Thoracic aorta (tissue), 2 donors: ENCODE measurements at regions not wholly inside any gene's neighbourhood (a gene's known extent, or its start where the extent isn't known, plus 50 kb on each side); places are given as distances from the start of the nearest gene placed in this dataset.

Experiments used
- ATAC-seq: fragments of 150-250 bp; one replicate; pipeline ENCODE4 v1.8.0; 2017; ENCODE audit warnings: low read depth; ENCODE audit not compliant: insufficient number of reproducible peaks, low FRiP score
- DNase-seq: peaks from one replicate; pipeline ENCODE4 v3.0.0-alpha.2; 2020; ENCODE audit warnings: low spot score
- H3K27ac ChIP-seq, 2 donors: fragments of 200-600 bp; sonication (generic); 1 replicate in 1 of 2; 2 replicates in 1 of 2; pipeline ENCODE4 v1.5.1; 2016; ENCODE audit warnings: mild to moderate bottlenecking in 2 of 2, moderate library complexity in 2 of 2
- H3K27me3 ChIP-seq: fragments of 200-600 bp; sonication (generic); replicated peaks from 2 replicates; pipeline ENCODE4 v1.6.0; 2016; ENCODE audit warnings: mild to moderate bottlenecking; ENCODE audit not compliant: insufficient read depth
- H3K36me3 ChIP-seq: fragments of 200-600 bp; sonication (generic); one replicate; pipeline ENCODE4 v1.5.1; 2016
- H3K4me1 ChIP-seq, 2 donors: fragments of 200-600 bp; sonication (generic); 1 replicate in 1 of 2; 2 replicates in 1 of 2; pipeline versions ENCODE4 v1.5.1 to v1.6.0; 2016; ENCODE audit warnings: low read depth in 2 of 2, mild to moderate bottlenecking in 1 of 2; ENCODE audit not compliant: control insufficient read depth in 1 of 2
- H3K4me3 ChIP-seq: fragments of 200-600 bp; sonication (generic); 2 replicates; pipeline ENCODE4 v1.5.1; 2016; ENCODE audit warnings: mild to moderate bottlenecking
- H3K9me3 ChIP-seq: fragments of 200-600 bp; sonication (generic); 2 replicates; pipeline ENCODE4 v1.5.1; 2016
- CTCF ChIP-seq: fragments of 200-600 bp; sonication (generic); IDR thresholded peaks from one replicate; pipeline ENCODE4 v1.5.1; 2019; ENCODE audit warnings: antibody characterized with exemption

DNA sequence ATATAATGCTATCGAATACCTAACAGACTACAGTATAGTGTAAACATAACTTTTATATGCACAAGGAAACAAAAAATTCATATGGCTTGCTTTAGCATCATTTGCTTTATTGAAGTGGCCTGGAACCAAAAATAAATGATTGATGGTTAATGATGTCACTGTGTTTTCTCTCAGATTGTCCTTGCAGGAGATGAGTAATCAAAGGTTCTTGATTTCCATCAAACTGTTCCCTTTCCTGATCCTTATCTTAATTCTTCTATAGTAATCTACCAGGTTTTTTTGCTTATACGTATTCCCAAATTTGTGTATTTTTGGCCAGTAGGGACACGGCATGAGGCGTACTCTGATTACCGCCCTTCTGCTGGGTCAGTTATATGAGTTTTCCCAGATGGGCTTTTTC is 104.9 kb upstream of the CXCR4 start:
- H3K27ac ChIP-seq, result no peak overlapping the region
- H3K36me3 ChIP-seq, result no peaks in the 10 kb centered on the region
- no peak for TF ChIP-seq CTCF
- H3K4me1 ChIP-seq, result no peaks in the 10 kb centered on the region
- H3K27me3 ChIP-seq, result no peaks in the 10 kb centered on the region
- no peak overlapping the region for H3K4me3 ChIP-seq
- ATAC-seq (no peak), DNase-seq (no peak)
- no peaks in the 10 kb centered on the region for H3K9me3 ChIP-seq

DNA sequence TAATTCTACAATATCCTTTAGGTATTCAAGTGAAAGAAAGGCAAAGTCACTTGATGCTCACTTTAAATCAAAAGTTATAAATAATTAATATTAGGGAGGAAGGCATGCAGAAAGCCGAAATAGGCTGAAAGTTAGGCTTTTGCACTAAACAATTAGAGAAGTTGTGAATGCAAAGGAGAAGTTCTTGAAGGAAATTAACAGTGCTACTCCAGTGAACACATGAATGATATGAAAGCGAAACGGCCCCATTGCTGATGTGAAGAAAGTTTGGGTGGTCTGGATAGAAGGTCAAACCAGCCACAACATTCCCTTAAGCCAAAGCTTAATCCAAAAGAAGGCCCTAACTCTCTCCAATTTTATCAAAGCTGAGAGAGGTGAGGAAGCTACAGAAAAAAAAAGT is 103.1 kb upstream of the CXCR4 start:
- H3K4me3 ChIP-seq, result no peak overlapping the region
- no peak for ATAC-seq
- no peak for DNase-seq

DNA sequence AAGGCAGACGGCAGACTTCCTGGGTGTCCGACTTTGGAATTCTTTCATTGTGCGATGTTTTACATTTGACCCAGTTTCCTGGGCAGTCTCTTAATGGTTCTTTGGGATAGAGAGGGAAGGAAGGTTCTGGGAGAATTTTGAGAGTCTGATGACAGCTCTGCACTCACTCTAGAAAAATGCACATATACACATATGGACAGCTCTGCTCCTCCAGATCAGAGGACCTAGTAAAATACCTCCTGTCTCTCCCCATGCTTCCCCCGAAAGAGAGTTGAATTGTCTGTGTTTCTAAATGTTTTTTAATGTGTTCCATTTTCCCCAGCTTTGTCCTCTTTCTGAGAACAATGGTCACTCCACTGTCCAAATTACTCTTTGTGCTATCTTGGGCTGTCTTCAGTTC is 102.0 kb upstream of the CXCR4 start:
- no peak overlapping the region for H3K4me3 ChIP-seq
- ATAC-seq, result no peak

More for the DNA sequence above, 103.1 kb upstream of the CXCR4 start:
- no peak for TF ChIP-seq CTCF
- no peaks in the 10 kb centered on the region for H3K36me3 ChIP-seq
- no peak overlapping the region for H3K27ac ChIP-seq
- H3K27me3 ChIP-seq, result no peaks in the 10 kb centered on the region
- no peaks in the 10 kb centered on the region for H3K9me3 ChIP-seq
- no peaks in the 10 kb centered on the region for H3K4me1 ChIP-seq

GRCh38 chr2:136219341-136219740 is 101.4 kb upstream of the CXCR4 start:
- DNase-seq, result no peak
- TF ChIP-seq CTCF, result no peak
- Histone ChIP-seq H3K9me3 (no peaks in the 10 kb centered on the region), H3K4me1 (no peaks in the 10 kb centered on the region), H3K27ac (no peak overlapping the region), H3K27me3 (no peaks in the 10 kb centered on the region), H3K4me3 (no peak overlapping the region), H3K36me3 (no peaks in the 10 kb centered on the region)
- no peak for ATAC-seq

More for the DNA sequence above, 102.0 kb upstream of the CXCR4 start:
- TF ChIP-seq CTCF, result no peak
- Histone ChIP-seq H3K27ac (no peak overlapping the region), H3K36me3 (no peaks in the 10 kb centered on the region), H3K9me3 (no peaks in the 10 kb centered on the region), H3K27me3 (no peaks in the 10 kb centered on the region), H3K4me1 (no peaks in the 10 kb centered on the region)
- DNase-seq, result no peak

DNA sequence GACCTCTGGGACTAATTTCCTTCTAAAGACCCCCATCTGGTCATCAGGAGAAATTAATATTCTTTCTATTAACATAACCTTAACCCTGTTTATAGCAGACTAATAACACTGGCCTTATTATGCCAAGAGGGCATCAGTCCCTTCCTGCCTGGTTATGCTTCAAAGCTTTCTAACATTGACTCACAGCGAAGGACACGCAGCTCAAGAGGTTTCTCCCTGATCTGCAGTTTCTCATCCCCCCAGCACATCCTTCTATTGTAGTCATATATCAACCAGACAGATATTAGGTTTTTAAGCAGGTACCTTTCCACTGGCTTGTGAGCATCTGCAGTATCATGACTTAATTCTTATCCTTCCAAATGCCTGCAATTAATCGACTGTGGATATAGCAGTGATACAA is 100.0 kb upstream of the CXCR4 start:
- Histone ChIP-seq H3K27ac (no peak overlapping the region), H3K4me3 (no peak overlapping the region), H3K4me1 (no peaks in the 10 kb centered on the region), H3K9me3 (no peaks in the 10 kb centered on the region), H3K36me3 (no peaks in the 10 kb centered on the region), H3K27me3 (no peaks in the 10 kb centered on the region)
- no peak for DNase-seq
- ATAC-seq, result no peak
- no peak for TF ChIP-seq CTCF
